SU-DHL-6 (cell line): ENCODE measurements at regions not wholly inside any gene's neighbourhood (a gene's known extent, or its start where the extent isn't known, plus 50 kb on each side); places are given as distances from the start of the nearest gene placed in this dataset.

Source experiments
- H2AFZ ChIP-seq: fragments of 200-600 bp; sonication (generic); 2 replicates; pipeline ENCODE4 v1.6.1; 2014; ENCODE audit warnings: low read depth, mild to moderate bottlenecking, moderate library complexity, mixed read lengths, antibody characterized with exemption, low read length; ENCODE audit not compliant: severe bottlenecking
- H3F3A ChIP-seq: fragments of 200-600 bp; shearing (Covaris generic); 2 replicates; pipeline ENCODE4 v1.6.0; 2016; ENCODE audit warnings: antibody characterized with exemption, mild to moderate bottlenecking; ENCODE audit not compliant: insufficient read depth
- H3K27ac ChIP-seq: fragments of 200-600 bp; sonication (generic); 2 replicates; pipeline ENCODE4 v1.5.1; 2016; ENCODE audit warnings: low read depth, mild to moderate bottlenecking, low read length, moderate library complexity, mixed read lengths
- H3K27me3 ChIP-seq: fragments of 200-600 bp; sonication (generic), shearing (Covaris generic); 2 replicates; pipeline ENCODE4 v1.6.0; 2014; ENCODE audit warnings: mild to moderate bottlenecking, low read length
- H3K36me3 ChIP-seq: fragments of 200-600 bp; sonication (generic); 2 replicates; pipeline ENCODE4 v1.6.1; 2014; ENCODE audit warnings: mild to moderate bottlenecking, low read length, mixed read lengths
- H3K4me2 ChIP-seq: fragments of 300-600, 200-600 bp; shearing (Covaris generic), sonication (generic); 2 replicates; pipeline ENCODE4 v1.6.0; 2014; ENCODE audit warnings: low read length, low read depth, mild to moderate bottlenecking; ENCODE audit not compliant: poor library complexity, severe bottlenecking
- H3K4me3 ChIP-seq: fragments of 200-600 bp; sonication (generic); 2 replicates; pipeline ENCODE4 v1.5.1; 2014; ENCODE audit warnings: antibody characterized with exemption, low read length, mild to moderate bottlenecking, mixed read lengths; ENCODE audit not compliant: insufficient read depth, poor library complexity, severe bottlenecking
- H3K79me2 ChIP-seq: fragments of 200-600 bp; sonication (generic); 2 replicates; pipeline ENCODE4 v1.6.1; 2014; ENCODE audit warnings: mild to moderate bottlenecking, low read length, moderate library complexity; ENCODE audit not compliant: insufficient read depth
- H3K9ac ChIP-seq: fragments of 200-600 bp; sonication (generic); 2 replicates; pipeline ENCODE4 v1.7.0; 2014; ENCODE audit warnings: mild to moderate bottlenecking, low read length
- H3K9me2 ChIP-seq: fragments of 200-600 bp; sonication (generic); replicated peaks from 2 replicates; pipeline ENCODE4 v1.6.1; 2014; ENCODE audit warnings: low read length; ENCODE audit not compliant: insufficient read depth
- H3K9me3 ChIP-seq: fragments of 200-600 bp; sonication (generic); 2 replicates; pipeline ENCODE4 v1.6.1; 2014; ENCODE audit warnings: low read length, mixed read lengths; ENCODE audit not compliant: insufficient read depth
- H4K20me1 ChIP-seq: fragments of 200-600 bp; sonication (generic); 2 replicates; pipeline ENCODE4 v1.6.1; 2014; ENCODE audit warnings: low read depth, mild to moderate bottlenecking, antibody characterized with exemption, low read length, moderate library complexity, mixed read lengths
- EZH2phosphoT487 ChIP-seq: fragments of 200-600 bp; sonication (generic), shearing (Covaris generic); conservative IDR thresholded peaks from 2 replicates; pipeline ENCODE4 v1.6.1; 2018; ENCODE audit warnings: mild to moderate bottlenecking, antibody characterized with exemption, low read length, moderate library complexity, mixed read lengths
- TF ChIP-seq, protein P1 (sequence below): fragments of 200-600 bp; sonication (generic); IDR thresholded peaks from one replicate; pipeline ENCODE4 v1.5.1; 2017; ENCODE audit warnings: antibody characterized with exemption, mild to moderate bottlenecking, low read length, moderate library complexity; ENCODE audit not compliant: insufficient read depth, poor library complexity, severe bottlenecking

DNA sequence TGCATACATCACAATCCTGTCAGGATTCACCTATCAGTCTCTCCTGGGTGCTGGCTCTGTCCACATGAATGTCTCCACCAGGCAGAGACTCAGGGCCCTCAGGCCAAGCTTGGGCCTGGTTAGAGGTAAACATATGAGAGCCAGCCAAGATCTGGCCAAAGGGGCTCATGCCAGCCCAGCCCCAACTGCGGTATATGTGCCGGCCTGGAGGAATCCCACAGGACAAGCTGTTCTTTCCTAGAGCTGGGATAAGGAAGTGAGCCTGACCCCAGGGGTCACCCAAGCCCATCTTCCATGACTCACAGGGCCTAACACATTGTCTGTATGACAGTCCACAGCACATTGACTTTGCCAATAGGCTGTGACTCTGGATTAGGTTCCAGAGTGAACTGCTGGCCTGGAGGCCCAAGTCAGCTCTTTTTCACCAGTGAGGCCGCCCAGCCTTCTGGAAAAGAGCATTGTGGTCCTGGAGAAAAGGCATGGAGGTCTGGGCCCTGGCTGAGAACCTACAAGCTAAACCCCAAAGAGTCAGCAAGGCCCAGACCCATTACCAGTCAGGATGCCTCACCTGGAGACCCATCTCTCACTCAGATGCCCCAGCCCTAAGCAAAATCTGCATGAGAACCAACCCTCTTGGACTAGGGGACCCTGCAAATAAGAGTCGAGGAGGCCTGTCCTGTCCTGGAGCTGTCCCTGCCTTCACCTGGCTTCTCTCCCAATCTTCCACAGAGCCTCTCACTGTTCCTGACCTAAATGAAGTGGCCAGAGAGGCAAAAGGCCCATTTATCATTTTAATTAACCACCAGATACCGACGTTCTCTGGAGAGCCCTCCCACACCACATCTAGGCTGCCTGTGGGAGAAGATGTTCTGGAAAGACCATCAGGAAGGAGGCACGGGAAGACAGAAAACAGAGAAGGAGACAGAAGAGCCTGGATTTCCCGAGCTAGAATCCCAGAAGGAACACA is 120.9 kb upstream of the PKDCC start:
- H3K4me2 ChIP-seq = no peak overlapping the region
- H3F3A ChIP-seq = no peaks in the 10 kb centered on the region
- H3K9ac ChIP-seq = no peak overlapping the region
- H3K9me2 ChIP-seq = no peaks in the 10 kb centered on the region
- H3K4me3 ChIP-seq = no peak overlapping the region
- H3K36me3 ChIP-seq = no peaks in the 10 kb centered on the region
- TF ChIP-seq EZH2phosphoT487 = no peak
- TF ChIP-seq, protein P1, sequence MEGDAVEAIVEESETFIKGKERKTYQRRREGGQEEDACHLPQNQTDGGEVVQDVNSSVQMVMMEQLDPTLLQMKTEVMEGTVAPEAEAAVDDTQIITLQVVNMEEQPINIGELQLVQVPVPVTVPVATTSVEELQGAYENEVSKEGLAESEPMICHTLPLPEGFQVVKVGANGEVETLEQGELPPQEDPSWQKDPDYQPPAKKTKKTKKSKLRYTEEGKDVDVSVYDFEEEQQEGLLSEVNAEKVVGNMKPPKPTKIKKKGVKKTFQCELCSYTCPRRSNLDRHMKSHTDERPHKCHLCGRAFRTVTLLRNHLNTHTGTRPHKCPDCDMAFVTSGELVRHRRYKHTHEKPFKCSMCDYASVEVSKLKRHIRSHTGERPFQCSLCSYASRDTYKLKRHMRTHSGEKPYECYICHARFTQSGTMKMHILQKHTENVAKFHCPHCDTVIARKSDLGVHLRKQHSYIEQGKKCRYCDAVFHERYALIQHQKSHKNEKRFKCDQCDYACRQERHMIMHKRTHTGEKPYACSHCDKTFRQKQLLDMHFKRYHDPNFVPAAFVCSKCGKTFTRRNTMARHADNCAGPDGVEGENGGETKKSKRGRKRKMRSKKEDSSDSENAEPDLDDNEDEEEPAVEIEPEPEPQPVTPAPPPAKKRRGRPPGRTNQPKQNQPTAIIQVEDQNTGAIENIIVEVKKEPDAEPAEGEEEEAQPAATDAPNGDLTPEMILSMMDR = no peak
- H3K27ac ChIP-seq = no peak overlapping the region
- no peaks in the 10 kb centered on the region for H4K20me1 ChIP-seq
- H3K79me2 ChIP-seq = no peaks in the 10 kb centered on the region
- H2AFZ ChIP-seq = no peak overlapping the region
- no peaks in the 10 kb centered on the region for H3K9me3 ChIP-seq
- no peaks in the 10 kb centered on the region for H3K27me3 ChIP-seq

DNA sequence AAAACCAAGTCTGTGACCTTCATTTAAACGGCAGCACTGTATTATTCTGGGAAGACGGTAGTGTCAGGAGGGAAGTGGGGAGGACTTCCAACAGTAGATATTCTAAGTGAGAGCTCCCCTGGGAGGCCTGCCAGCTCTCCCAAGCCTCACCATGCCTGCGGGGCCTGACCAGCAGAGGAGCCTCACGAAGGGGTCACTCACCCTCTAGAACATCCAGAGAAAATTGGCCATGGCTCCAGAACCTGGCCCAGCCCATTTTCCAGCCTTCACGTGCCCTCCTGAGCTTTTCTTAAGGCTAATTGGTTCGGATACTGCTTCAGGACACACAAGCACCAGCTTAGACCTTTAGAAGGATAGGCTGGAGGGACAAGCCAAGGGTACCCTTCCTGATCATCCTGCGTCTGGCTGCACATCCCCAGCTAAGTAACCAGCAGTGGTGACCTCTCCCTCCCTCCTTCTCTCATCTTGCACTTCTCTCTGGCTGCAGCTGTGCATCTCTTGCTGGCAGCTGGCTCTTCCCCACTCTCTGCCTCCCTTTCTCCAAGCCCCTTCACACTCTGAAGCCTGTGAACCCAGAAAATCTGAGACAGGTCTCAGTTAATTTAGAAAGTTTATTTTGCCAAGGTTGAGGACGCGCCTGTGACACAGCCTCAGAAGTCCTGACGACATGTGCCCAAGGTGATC is 120.1 kb upstream of the PKDCC start:
- Histone ChIP-seq H3K4me3 (no peak overlapping the region), H3F3A (no peaks in the 10 kb centered on the region), H3K79me2 (no peaks in the 10 kb centered on the region), H2AFZ (no peak overlapping the region), H3K27ac (no peak overlapping the region), H3K4me2 (no peak overlapping the region), H3K27me3 (no peaks in the 10 kb centered on the region), H3K9ac (no peak overlapping the region), H3K9me2 (no peaks in the 10 kb centered on the region), H4K20me1 (no peaks in the 10 kb centered on the region), H3K9me3 (no peaks in the 10 kb centered on the region), H3K36me3 (no peaks in the 10 kb centered on the region)
- TF ChIP-seq, protein P1 = no peak
- TF ChIP-seq EZH2phosphoT487 = no peak

- Histone ChIP-seq H2AFZ (no peak overlapping the region), H3K9me3 (no peaks in the 10 kb centered on the region), H3K4me3 (no peak overlapping the region), H3K9me2 (no peaks in the 10 kb centered on the region), H3K9ac (no peak overlapping the region), H3K4me2 (no peak overlapping the region), H3K36me3 (no peaks in the 10 kb centered on the region), H3K27me3 (no peaks in the 10 kb centered on the region), H3K79me2 (no peaks in the 10 kb centered on the region), H3K27ac (no peak overlapping the region), H4K20me1 (no peaks in the 10 kb centered on the region), H3F3A (no peaks in the 10 kb centered on the region)
- no peak for TF ChIP-seq EZH2phosphoT487
- TF ChIP-seq, protein P1 = no peak
These were observed 119.3 kb upstream of the PKDCC start for GRCh38 chr2:41928526-41928925.
